GM21717 (cell line): ENCODE measurements at regions not wholly inside any gene's neighbourhood (a gene's known extent, or its start where the extent isn't known, plus 50 kb on each side); places are given as distances from the start of the nearest gene placed in this dataset.

Experiments used
- ATAC-seq: cut with Tn5 transposase; IDR thresholded peaks from one replicate; pipeline ENCODE4 v1.9.1; 2021; ENCODE audit warnings: mild to moderate bottlenecking, moderate library complexity; ENCODE audit not compliant: unreplicated experiment

- ATAC-seq, result no peak
These were observed 588.0 kb upstream of the MGMT start for GRCh38 chr10:128879030-128879429.

GRCh38 chr10:128879441-128880140, 587.5 kb upstream of the MGMT start:
- no peak for ATAC-seq

- no peak for ATAC-seq
These were observed 586.8 kb upstream of the MGMT start for GRCh38 chr10:128880159-128880725.

GRCh38 chr10:128881086-128881485, 586.0 kb upstream of the MGMT start:
- ATAC-seq, result no peak

- ATAC-seq, result no peak
These were observed 583.6 kb upstream of the MGMT start for GRCh38 chr10:128883231-128884032.

GRCh38 chr10:128884033-128884425, 583.0 kb upstream of the MGMT start:
- ATAC-seq, result no peak

- ATAC-seq, result no peak
These were observed 582.5 kb upstream of the MGMT start for GRCh38 chr10:128884496-128885072.

- ATAC-seq, result no peak
These were observed 581.2 kb upstream of the MGMT start for GRCh38 chr10:128885573-128886555.

- ATAC-seq, result no peak
These were observed 579.2 kb upstream of the MGMT start for GRCh38 chr10:128887856-128888255.

- no peak for ATAC-seq
These were observed 575.0 kb upstream of the MGMT start for GRCh38 chr10:128892005-128892404.

GRCh38 chr10:128894641-128895040, 572.4 kb upstream of the MGMT start:
- ATAC-seq, result no peak

- ATAC-seq, result no peak
These were observed 571.6 kb upstream of the MGMT start for GRCh38 chr10:128895473-128895872.

- no peak for ATAC-seq
These were observed 570.8 kb upstream of the MGMT start for GRCh38 chr10:128896116-128896795.

GRCh38 chr10:128896963-128897362, 570.1 kb upstream of the MGMT start:
- no peak for ATAC-seq

GRCh38 chr10:128897401-128898129, 569.5 kb upstream of the MGMT start:
- ATAC-seq, result no peak

GRCh38 chr10:128898133-128898915, 568.7 kb upstream of the MGMT start:
- no peak for ATAC-seq

- ATAC-seq, result no peak
These were observed 568.2 kb upstream of the MGMT start for GRCh38 chr10:128898916-128899195.

GRCh38 chr10:128900456-128900855, 566.6 kb upstream of the MGMT start:
- no peak for ATAC-seq

- ATAC-seq, result no peak
These were observed 565.8 kb upstream of the MGMT start for GRCh38 chr10:128901236-128901635.
